GM10248 (cell line): ENCODE measurements at regions not wholly inside any gene's neighbourhood (a gene's known extent, or its start where the extent isn't known, plus 50 kb on each side); places are given as distances from the start of the nearest gene placed in this dataset.

ENCODE experiments used
- CTCF ChIA-PET: fragments of 300-600 bp; sonication (Branson Sonifier 250); formaldehyde crosslinking; extraction: SDS; loops from one replicate; lab custom pipeline; 2021; ENCODE audit warnings: antibody characterized with exemption; lab: Yijun Ruan, JAX
- POLR2A ChIA-PET: fragments of 350-650 bp; sonication (Branson Sonifier 250); formaldehyde crosslinking; extraction: SDS; loops from one replicate; lab custom pipeline; 2020; ENCODE audit warnings: antibody characterized with exemption; lab: Yijun Ruan, JAX
- DNase-seq: peaks from one replicate; pipeline ENCODE4 v3.0.0; 2012; ENCODE audit errors: extremely low spot score
- CTCF ChIP-seq: IDR thresholded peaks from 2 replicates; pipeline ENCODE4 v1.5.1; 2012; ENCODE audit warnings: mild to moderate bottlenecking, low read depth; ENCODE audit errors: extremely low read depth, missing control alignments, control extremely low read depth

- no peak for TF ChIP-seq CTCF
- DNase-seq, result no peak
- POLR2A ChIA-PET, result no interaction called here
- CTCF ChIA-PET, result interaction anchor here (1.4 kb wide), 1 partner anchor 14 kb away, joined by 3 read pairs; no protein-coding TSS in a partner anchor
Measured at GRCh38 chr1:38365242-38365641, 318.6 kb upstream of the POU3F1 start.

GRCh38 chr1:38361566-38361965 is 315.0 kb upstream of the POU3F1 start:
- POLR2A ChIA-PET, result no interaction called here
- TF ChIP-seq CTCF, result no peak
- CTCF ChIA-PET, result no interaction called here
- DNase-seq, result no peak

- ChIA-PET POLR2A (no interaction called here), CTCF (no interaction called here)
- DNase-seq, result no peak
- TF ChIP-seq CTCF, result no peak
Measured at GRCh38 chr1:38360807-38361206, 314.2 kb upstream of the POU3F1 start.

GRCh38 chr1:38353956-38354355 is 307.4 kb upstream of the POU3F1 start:
- CTCF ChIA-PET, result interaction anchor here (1.0 to 1.2 kb wide), 2 partner anchors 9 to 16 kb away, joined by 3 read pairs; no protein-coding TSS in a partner anchor
- DNase-seq, result no peak
- TF ChIP-seq CTCF, result no peak
- POLR2A ChIA-PET, result no interaction called here

- CTCF ChIA-PET, result no interaction called here
Measured at GRCh38 chr1:38352869-38353268, 306.3 kb upstream of the POU3F1 start.

GRCh38 chr1:38347446-38348175 is 301.0 kb upstream of the POU3F1 start:
- TF ChIP-seq CTCF, result no peak
- CTCF ChIA-PET, result interaction anchor here (2.2 kb wide), 1 partner anchor 11 kb away, joined by 6 read pairs; no protein-coding TSS in a partner anchor
- POLR2A ChIA-PET, result no interaction called here
- DNase-seq, result no peak

More at GRCh38 chr1:38352869-38353268, 306.3 kb upstream of the POU3F1 start:
- POLR2A ChIA-PET, result no interaction called here
- DNase-seq, result no peak
- TF ChIP-seq CTCF, result no peak
